HCT116 (cell line): ENCODE measurements at regions not wholly inside any gene's neighbourhood (a gene's known extent, or its start where the extent isn't known, plus 50 kb on each side); places are given as distances from the start of the nearest gene placed in this dataset.

ENCODE experiments used
- ATAC-seq: fragments of 200-7000 bp; cut with Tn5 transposase; 2 replicates; pipeline ENCODE4 v1.9.1; 2020; ENCODE audit warnings: mild to moderate bottlenecking, moderate library complexity
- BruUV-seq: library from RNA; stranded (reverse); fragments of 400-500 nt; replicated peaks from 2 replicates; lab custom pipeline; 2021; lab: Mats Ljungman, UMichigan
- CTCF ChIA-PET: fragments of 300-600 bp; sonication (Branson Sonifier 250); formaldehyde crosslinking; loops from one replicate; lab custom pipeline; 2021; ENCODE audit warnings: antibody characterized with exemption; lab: Charles Lee
- POLR2A ChIA-PET: fragments of 300-600, 350-600 bp; sonication (Branson Sonifier 250); formaldehyde crosslinking; loops from one replicate; lab custom pipeline; 2021; ENCODE audit warnings: antibody characterized with exemption; lab: Charles Lee
- RAD21 ChIA-PET, 2 experiments: fragments of 300-600 bp; sonication (Branson Sonifier 250); formaldehyde crosslinking; loops; one replicate each; lab custom pipeline; 2023; ENCODE audit warnings: low total read pairs in 2 of 2; ENCODE audit not compliant: uncharacterized antibody in 2 of 2, unreplicated experiment in 2 of 2, low non-redundant PET in 1 of 2; lab: Charles Lee
- DNase-seq: peaks from one replicate; pipeline ENCODE4 v3.0.0-alpha.2; 2010; ENCODE audit warnings: low read depth, low spot score
- H2AFZ ChIP-seq: fragments of 200-600 bp; shearing (Covaris generic), sonication (generic); 2 replicates; pipeline ENCODE4 v1.6.1; 2017; ENCODE audit warnings: low read depth, mixed run types, mixed read lengths, antibody characterized with exemption, low read length; ENCODE audit not compliant: poor library complexity, severe bottlenecking
- H3K27ac ChIP-seq: 2 replicates; pipeline ENCODE4 v1.5.1; 2012; ENCODE audit warnings: low read depth, low read length
- H3K27me3 ChIP-seq: fragments of 200-600 bp; sonication (generic); 2 replicates; pipeline ENCODE4 v1.6.1; 2016; ENCODE audit warnings: mixed run types, low read length, mixed read lengths; ENCODE audit not compliant: insufficient read depth
- H3K36me3 ChIP-seq, 2 experiments: fragments of 200-500 bp in 1 of 2; fragments of 200-600 bp in 1 of 2; sonication (Bioruptor generic) in 1 of 2; sonication (generic) in 1 of 2; 2 replicates each; pipeline versions ENCODE4 v1.5.1 to v1.6.1; 2014 to 2016; ENCODE audit warnings: low read length in 2 of 2, inconsistent platforms in 1 of 2, mixed read lengths in 1 of 2, mixed run types in 1 of 2; ENCODE audit not compliant: insufficient read depth in 2 of 2, control insufficient read depth in 1 of 2
- H3K4me1 ChIP-seq, 2 experiments: fragments of 200-600 bp in 1 of 2; sonication (generic) in 1 of 2; 2 replicates each; pipeline versions ENCODE4 v1.5.1 to v1.6.1; 2012 to 2017; ENCODE audit warnings: low read length in 2 of 2, inconsistent platforms in 1 of 2, mild to moderate bottlenecking in 1 of 2, mixed read lengths in 1 of 2, mixed run types in 1 of 2, moderate library complexity in 1 of 2; ENCODE audit not compliant: insufficient read depth in 2 of 2, control insufficient read depth in 1 of 2
- H3K4me2 ChIP-seq: fragments of 200-600 bp; sonication (generic); 2 replicates; pipeline ENCODE4 v1.6.1; 2017; ENCODE audit warnings: mixed run types, low read length, mixed read lengths
- H3K4me3 ChIP-seq, 2 experiments: fragments of 200-600 bp in 1 of 2; sonication (generic) in 1 of 2; replicated peaks in 1 of 2; 2 replicates each; pipeline ENCODE4 v1.5.1; 2011 to 2016; ENCODE audit warnings: low read length in 2 of 2, control low read depth in 1 of 2, low read depth in 1 of 2, mild to moderate bottlenecking in 1 of 2, mixed read lengths in 1 of 2, mixed run types in 1 of 2
- H3K79me2 ChIP-seq: fragments of 200-600 bp; sonication (generic); 2 replicates; pipeline ENCODE4 v1.6.1; 2017; ENCODE audit warnings: mild to moderate bottlenecking, mixed run types, low read length, moderate library complexity, mixed read lengths; ENCODE audit not compliant: insufficient read depth
- H3K9ac ChIP-seq: fragments of 200-600 bp; sonication (generic); 2 replicates; pipeline ENCODE4 v1.6.1; 2016; ENCODE audit warnings: low read length, mixed read lengths
- H3K9me2 ChIP-seq: fragments of 200-600 bp; sonication (generic), shearing (Covaris generic); 2 replicates; pipeline ENCODE4 v1.6.1; 2017; ENCODE audit warnings: mixed run types, mild to moderate bottlenecking, moderate library complexity; ENCODE audit not compliant: insufficient read depth
- H3K9me3 ChIP-seq, 2 experiments: fragments of 200-500 bp in 1 of 2; fragments of 200-600 bp in 1 of 2; sonication (Bioruptor generic) in 1 of 2; sonication (generic) in 1 of 2; 2 replicates each; pipeline ENCODE4 v1.6.1; 2014 to 2017; ENCODE audit warnings: low read length in 2 of 2, mixed read lengths in 2 of 2, inconsistent platforms in 1 of 2, low read depth in 1 of 2, mild to moderate bottlenecking in 1 of 2, mixed run types in 1 of 2, moderate library complexity in 1 of 2; ENCODE audit not compliant: control insufficient read depth in 1 of 2, insufficient read depth in 1 of 2
- H4K20me1 ChIP-seq: fragments of 200-600 bp; sonication (generic), shearing (Covaris generic); 2 replicates; pipeline ENCODE4 v1.6.1; 2017; ENCODE audit warnings: mixed run types, mild to moderate bottlenecking, moderate library complexity; ENCODE audit not compliant: insufficient read depth
- CBX3 ChIP-seq: IDR thresholded peaks from 2 replicates; pipeline ENCODE4 v1.6.1; 2012; ENCODE audit warnings: low read depth
- EGR1 ChIP-seq: IDR thresholded peaks from 2 replicates; pipeline ENCODE4 v1.6.1; 2012; ENCODE audit warnings: low read depth
- ELF1 ChIP-seq: IDR thresholded peaks from 2 replicates; pipeline ENCODE4 v1.6.1; 2012; ENCODE audit warnings: low read depth, borderline replicate concordance
- EZH2phosphoT487 ChIP-seq: fragments of 200-600 bp; IDR thresholded peaks from 2 replicates; pipeline ENCODE4 v1.6.1; 2018; ENCODE audit warnings: antibody characterized with exemption, borderline replicate concordance
- FOSL1 ChIP-seq: IDR thresholded peaks from 2 replicates; pipeline ENCODE4 v1.6.1; 2012; ENCODE audit warnings: low read depth
- RAD21 ChIP-seq: IDR thresholded peaks from 2 replicates; pipeline ENCODE4 v1.6.1; 2012; ENCODE audit warnings: low read depth, mild to moderate bottlenecking
- SRF ChIP-seq: IDR thresholded peaks from 2 replicates; pipeline ENCODE4 v1.6.1; 2012; ENCODE audit warnings: low read depth
- TCF7L2 ChIP-seq: IDR thresholded peaks from 2 replicates; pipeline ENCODE4 v1.7.0; 2011; ENCODE audit warnings: borderline replicate concordance, inconsistent platforms; ENCODE audit not compliant: insufficient read depth, insufficient read length; ENCODE audit errors: extremely low read depth
- YY1 ChIP-seq: IDR thresholded peaks from 2 replicates; pipeline ENCODE4 v1.6.1; 2011; ENCODE audit warnings: low read length, low read depth, moderate library complexity, mild to moderate bottlenecking; ENCODE audit not compliant: insufficient replicate concordance; ENCODE audit errors: extremely low read depth
- ZNF274 ChIP-seq: fragments of 200-500 bp; sonication (Bioruptor generic); IDR thresholded peaks from 2 replicates; pipeline ENCODE4 v1.6.1; 2014; ENCODE audit warnings: mild to moderate bottlenecking, low read depth, low read length, inconsistent platforms
- intact Hi-C: fragments of 100-400 bp; cut with micrococcal nuclease; formaldehyde crosslinking; loops from 2 replicates; pipeline ENCODE4 v1.10.0; 2022
- TF ChIP-seq, protein P1 (sequence below), 3 experiments: fragments of 200-600 bp in 1 of 3; sonication (generic) in 1 of 3; IDR thresholded peaks in 2 of 3; conservative IDR thresholded peaks in 1 of 3; 2 replicates each; pipeline ENCODE4 v1.5.1; 2012 to 2017; ENCODE audit warnings: low read depth in 2 of 3, low read length in 2 of 3, antibody characterized with exemption in 1 of 3, borderline replicate concordance in 1 of 3, control low read depth in 1 of 3, mild to moderate bottlenecking in 1 of 3, mixed read lengths in 1 of 3, mixed run types in 1 of 3, moderate library complexity in 1 of 3; ENCODE audit not compliant: insufficient read depth in 1 of 3
- TF ChIP-seq, protein P2 (sequence below): IDR thresholded peaks from 2 replicates; pipeline ENCODE4 v1.6.1; 2012

DNA sequence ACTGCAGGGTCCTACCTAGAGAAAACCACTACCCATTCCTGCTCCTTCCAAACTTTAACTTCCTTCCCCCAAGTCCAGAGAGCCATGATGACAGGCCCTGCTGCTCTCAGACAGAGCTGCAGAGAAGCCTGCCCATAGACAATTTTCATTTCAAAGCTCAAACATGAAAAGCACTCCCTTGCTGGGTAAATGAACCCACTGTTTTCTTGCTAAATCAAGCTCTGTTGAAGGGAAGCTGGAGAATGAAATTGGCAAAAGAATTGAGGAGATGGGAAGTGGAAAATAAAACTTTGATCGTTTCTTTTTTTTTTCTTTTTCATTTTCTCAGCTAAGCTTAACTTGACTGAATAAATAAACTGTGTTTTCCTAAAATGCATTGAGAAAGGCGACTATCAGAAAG, 331.1 kb upstream of the CPEB2 start:
- Histone ChIP-seq H3K4me2 (no peak overlapping the region), H3K4me3 (no peak overlapping the region), H3K9me2 (no peaks in the 10 kb centered on the region), H3K79me2 (no peaks in the 10 kb centered on the region), H3K4me1 (no peaks in the 10 kb centered on the region), H4K20me1 (no peaks in the 10 kb centered on the region), H3K27ac (no peak overlapping the region), H3K9ac (no peak overlapping the region), H2AFZ (no peak overlapping the region), H3K27me3 (no peaks in the 10 kb centered on the region), H3K9me3 (no peaks in the 10 kb centered on the region; a peak in 1 of 4 replicates), H3K36me3 (no peaks in the 10 kb centered on the region)
- no peak for DNase-seq
- intact Hi-C loops: no loop called here
- POLR2A ChIA-PET: no interaction called here
- ATAC-seq: no peak
- CTCF ChIA-PET: no interaction called here
- RAD21 ChIA-PET: no interaction called here
- no peak for TF ChIP-seq TCF7L2
- TF ChIP-seq ELF1: no peak
- TF ChIP-seq FOSL1: no peak
- TF ChIP-seq EZH2phosphoT487: no peak
- no peak for TF ChIP-seq SRF
- no peak for TF ChIP-seq ZNF274
- TF ChIP-seq, protein P1, sequence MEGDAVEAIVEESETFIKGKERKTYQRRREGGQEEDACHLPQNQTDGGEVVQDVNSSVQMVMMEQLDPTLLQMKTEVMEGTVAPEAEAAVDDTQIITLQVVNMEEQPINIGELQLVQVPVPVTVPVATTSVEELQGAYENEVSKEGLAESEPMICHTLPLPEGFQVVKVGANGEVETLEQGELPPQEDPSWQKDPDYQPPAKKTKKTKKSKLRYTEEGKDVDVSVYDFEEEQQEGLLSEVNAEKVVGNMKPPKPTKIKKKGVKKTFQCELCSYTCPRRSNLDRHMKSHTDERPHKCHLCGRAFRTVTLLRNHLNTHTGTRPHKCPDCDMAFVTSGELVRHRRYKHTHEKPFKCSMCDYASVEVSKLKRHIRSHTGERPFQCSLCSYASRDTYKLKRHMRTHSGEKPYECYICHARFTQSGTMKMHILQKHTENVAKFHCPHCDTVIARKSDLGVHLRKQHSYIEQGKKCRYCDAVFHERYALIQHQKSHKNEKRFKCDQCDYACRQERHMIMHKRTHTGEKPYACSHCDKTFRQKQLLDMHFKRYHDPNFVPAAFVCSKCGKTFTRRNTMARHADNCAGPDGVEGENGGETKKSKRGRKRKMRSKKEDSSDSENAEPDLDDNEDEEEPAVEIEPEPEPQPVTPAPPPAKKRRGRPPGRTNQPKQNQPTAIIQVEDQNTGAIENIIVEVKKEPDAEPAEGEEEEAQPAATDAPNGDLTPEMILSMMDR (IDR thresholded peaks at IDR 0.05 in 2 of 3, conservative IDR thresholded peaks at IDR 0.05 in 1 of 3; ENCODE audit: borderline replicate concordance in 1 of 3, insufficient read depth in 1 of 3, low read depth in 2 of 3, low read length in 2 of 3): no peak
- TF ChIP-seq CBX3: no peak
- no peak for TF ChIP-seq EGR1
- TF ChIP-seq RAD21: no peak
- TF ChIP-seq, protein P2, sequence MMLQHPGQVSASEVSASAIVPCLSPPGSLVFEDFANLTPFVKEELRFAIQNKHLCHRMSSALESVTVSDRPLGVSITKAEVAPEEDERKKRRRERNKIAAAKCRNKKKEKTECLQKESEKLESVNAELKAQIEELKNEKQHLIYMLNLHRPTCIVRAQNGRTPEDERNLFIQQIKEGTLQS: no peak
- TF ChIP-seq YY1: no peak
- BruUV-seq: no TSS peak
